Glutamatergic neuron (in vitro differentiated cells): ENCODE measurements at regions not wholly inside any gene's neighbourhood (a gene's known extent, or its start where the extent isn't known, plus 50 kb on each side); places are given as distances from the start of the nearest gene placed in this dataset.

Source experiments
- DNase-seq: peaks from one replicate; pipeline ENCODE4 v3.0.0; 2022
- H3K27ac Mint-ChIP-seq: one replicate; pipeline ENCODE4 v1.8.0; 2020; ENCODE audit warnings: mild to moderate bottlenecking, mixed read lengths, inconsistent platforms; ENCODE audit not compliant: unreplicated experiment
- H3K27me3 Mint-ChIP-seq: one replicate; pipeline ENCODE4 v1.8.0; 2020; ENCODE audit warnings: mild to moderate bottlenecking, moderate library complexity, mixed read lengths, inconsistent platforms; ENCODE audit not compliant: unreplicated experiment
- H3K36me3 Mint-ChIP-seq: one replicate; pipeline ENCODE4 v1.8.0; 2020; ENCODE audit warnings: mild to moderate bottlenecking, mixed read lengths, inconsistent platforms; ENCODE audit not compliant: unreplicated experiment
- H3K4me1 Mint-ChIP-seq: one replicate; pipeline ENCODE4 v1.8.0; 2020; ENCODE audit warnings: mild to moderate bottlenecking, low read depth, mixed read lengths, inconsistent platforms; ENCODE audit not compliant: unreplicated experiment
- H3K4me3 Mint-ChIP-seq: one replicate; pipeline ENCODE4 v1.8.0; 2020; ENCODE audit warnings: mild to moderate bottlenecking, mixed read lengths, inconsistent platforms; ENCODE audit not compliant: unreplicated experiment
- H3K9me3 Mint-ChIP-seq: one replicate; pipeline ENCODE4 v1.8.0; 2020; ENCODE audit warnings: mild to moderate bottlenecking, moderate library complexity, mixed read lengths, inconsistent platforms; ENCODE audit not compliant: unreplicated experiment
- CTCF ChIP-seq: fragments of 200-600 bp; sonication (generic); IDR thresholded peaks from one replicate; pipeline ENCODE4 v1.5.0; 2021; ENCODE audit not compliant: partially characterized antibody, unreplicated experiment

- no peaks in the 10 kb centered on the region for H3K9me3 Mint-ChIP-seq
- H3K4me1 Mint-ChIP-seq: peaks cover 3% of the 10 kb centered on the region
- no peak for DNase-seq
- no peaks in the 10 kb centered on the region for H3K36me3 Mint-ChIP-seq
- no peak for TF ChIP-seq CTCF
- H3K4me3 Mint-ChIP-seq: no peak overlapping the region
- no peaks in the 10 kb centered on the region for H3K27me3 Mint-ChIP-seq
- no peak overlapping the region for H3K27ac Mint-ChIP-seq
Measured at GRCh38 chr2:167353605-167354280, 465.5 kb downstream of the XIRP2 start.

- Mint-ChIP-seq H3K4me3 (no peak overlapping the region), H3K9me3 (no peaks in the 10 kb centered on the region), H3K27ac (no peak overlapping the region), H3K4me1 (no peaks in the 10 kb centered on the region), H3K36me3 (no peaks in the 10 kb centered on the region), H3K27me3 (no peaks in the 10 kb centered on the region)
- TF ChIP-seq CTCF: no peak
- DNase-seq: no peak
Measured at GRCh38 chr2:167345559-167345958, 457.3 kb downstream of the XIRP2 start.

GRCh38 chr2:167342769-167343168, 454.5 kb downstream of the XIRP2 start:
- no peak for DNase-seq
- no peaks in the 10 kb centered on the region for H3K27me3 Mint-ChIP-seq
- H3K36me3 Mint-ChIP-seq: no peaks in the 10 kb centered on the region
- no peaks in the 10 kb centered on the region for H3K4me1 Mint-ChIP-seq
- H3K4me3 Mint-ChIP-seq: no peak overlapping the region
- H3K27ac Mint-ChIP-seq: no peak overlapping the region
- no peaks in the 10 kb centered on the region for H3K9me3 Mint-ChIP-seq
- peak; percentile 20 for TF ChIP-seq CTCF

GRCh38 chr2:167340322-167340721, 452.0 kb downstream of the XIRP2 start:
- Mint-ChIP-seq H3K27ac (no peak overlapping the region), H3K4me1 (no peaks in the 10 kb centered on the region), H3K36me3 (no peaks in the 10 kb centered on the region), H3K9me3 (no peaks in the 10 kb centered on the region), H3K27me3 (no peaks in the 10 kb centered on the region), H3K4me3 (no peak overlapping the region)
- DNase-seq: no peak
- TF ChIP-seq CTCF: no peak

- Mint-ChIP-seq H3K4me3 (no peak overlapping the region), H3K4me1 (no peaks in the 10 kb centered on the region)
- no peak for DNase-seq
Measured at GRCh38 chr2:167336213-167336612, 447.9 kb downstream of the XIRP2 start.

More at GRCh38 chr2:167336213-167336612, 447.9 kb downstream of the XIRP2 start:
- Mint-ChIP-seq H3K27me3 (no peaks in the 10 kb centered on the region), H3K27ac (no peak overlapping the region), H3K9me3 (no peaks in the 10 kb centered on the region), H3K36me3 (no peaks in the 10 kb centered on the region)
- no peak for TF ChIP-seq CTCF
